Stimulated activated CD4-positive, alpha-beta T cell treated with anti-CD3 and anti-CD28 coated beads, Interleukin-15, amount 100 ng/mL, for 1 hour (primary cell): ENCODE measurements at regions not wholly inside any gene's neighbourhood (a gene's known extent, or its start where the extent isn't known, plus 50 kb on each side); places are given as distances from the start of the nearest gene placed in this dataset.

Experiments used
- DNase-seq, 2 donors: peaks; one replicate each; pipeline ENCODE4 v3.0.0-alpha.2; 2020; ENCODE audit warnings: low read depth in 1 of 2, low spot score in 1 of 2

GRCh38 chr9:78491402-78491801 lies 194.5 kb downstream of the PSAT1 start:
- DNase-seq = no peak

- no peak for DNase-seq
Measured at GRCh38 chr9:78493166-78493742, 196.3 kb downstream of the PSAT1 start.

GRCh38 chr9:78502566-78502965 lies 205.6 kb downstream of the PSAT1 start:
- DNase-seq = no peak

GRCh38 chr9:78505546-78505945 lies 208.6 kb downstream of the PSAT1 start:
- no peak for DNase-seq

- DNase-seq = no peak
Measured at GRCh38 chr9:78507037-78507436, 210.1 kb downstream of the PSAT1 start.

- DNase-seq = no peak
Measured at GRCh38 chr9:78510035-78510434, 213.1 kb downstream of the PSAT1 start.

- DNase-seq = no peak
Measured at GRCh38 chr9:78515108-78515507, 218.2 kb downstream of the PSAT1 start.

- no peak for DNase-seq
Measured at GRCh38 chr9:78519786-78520185, 222.9 kb downstream of the PSAT1 start.

GRCh38 chr9:78521680-78522079 lies 224.8 kb downstream of the PSAT1 start:
- DNase-seq = no peak

GRCh38 chr9:78525986-78526560 lies 229.1 kb downstream of the PSAT1 start:
- no peak for DNase-seq

- no peak for DNase-seq
Measured at GRCh38 chr9:78533500-78533899, 236.6 kb downstream of the PSAT1 start.

- no peak for DNase-seq
Measured at GRCh38 chr9:78539188-78539587, 242.3 kb downstream of the PSAT1 start.

GRCh38 chr9:78539904-78540303 lies 243.0 kb downstream of the PSAT1 start:
- no peak for DNase-seq

- no peak for DNase-seq
Measured at GRCh38 chr9:78541868-78542443, 245.0 kb downstream of the PSAT1 start.

GRCh38 chr9:78542491-78543181 lies 245.7 kb downstream of the PSAT1 start:
- no peak for DNase-seq

- no peak for DNase-seq
Measured at GRCh38 chr9:78543353-78543752, 246.4 kb downstream of the PSAT1 start.

- DNase-seq = no peak
Measured at GRCh38 chr9:78544230-78544629, 247.3 kb downstream of the PSAT1 start.

GRCh38 chr9:78547831-78548230 lies 250.9 kb downstream of the PSAT1 start:
- no peak for DNase-seq

GRCh38 chr9:78548670-78549069 lies 251.7 kb downstream of the PSAT1 start:
- no peak for DNase-seq

- DNase-seq = no peak
Measured at GRCh38 chr9:78549711-78550110, 252.8 kb downstream of the PSAT1 start.

GRCh38 chr9:78552802-78553201 lies 255.9 kb downstream of the PSAT1 start:
- no peak for DNase-seq

GRCh38 chr9:78557540-78557939 lies 260.6 kb downstream of the PSAT1 start:
- no peak for DNase-seq
